Fibroblast of mammary gland (primary cell): ENCODE measurements at regions not wholly inside any gene's neighbourhood (a gene's known extent, or its start where the extent isn't known, plus 50 kb on each side); places are given as distances from the start of the nearest gene placed in this dataset.
A peak's percentile ranks its signal among the peaks of the same experiment; 100 is the strongest.

ENCODE experiments used
- DNase-seq: peaks from one replicate; pipeline ENCODE4 v3.0.0-alpha.2; 2010; ENCODE audit warnings: low read depth
- H3K4me3 ChIP-seq: 2 replicates; pipeline ENCODE4 v1.5.1; 2011; ENCODE audit warnings: low read depth, mild to moderate bottlenecking, low read length, moderate library complexity; ENCODE audit not compliant: control insufficient read depth
- CTCF ChIP-seq: conservative IDR thresholded peaks from 2 replicates; pipeline ENCODE4 v1.5.1; 2011; ENCODE audit warnings: low read depth, low read length, inconsistent platforms; ENCODE audit not compliant: control insufficient read depth, insufficient read depth

GRCh38 chr9:115386963-115387770, 269.2 kb upstream of the TNC start:
- TF ChIP-seq CTCF = no peak
- no peak overlapping the region for H3K4me3 ChIP-seq
- no peak for DNase-seq

DNA sequence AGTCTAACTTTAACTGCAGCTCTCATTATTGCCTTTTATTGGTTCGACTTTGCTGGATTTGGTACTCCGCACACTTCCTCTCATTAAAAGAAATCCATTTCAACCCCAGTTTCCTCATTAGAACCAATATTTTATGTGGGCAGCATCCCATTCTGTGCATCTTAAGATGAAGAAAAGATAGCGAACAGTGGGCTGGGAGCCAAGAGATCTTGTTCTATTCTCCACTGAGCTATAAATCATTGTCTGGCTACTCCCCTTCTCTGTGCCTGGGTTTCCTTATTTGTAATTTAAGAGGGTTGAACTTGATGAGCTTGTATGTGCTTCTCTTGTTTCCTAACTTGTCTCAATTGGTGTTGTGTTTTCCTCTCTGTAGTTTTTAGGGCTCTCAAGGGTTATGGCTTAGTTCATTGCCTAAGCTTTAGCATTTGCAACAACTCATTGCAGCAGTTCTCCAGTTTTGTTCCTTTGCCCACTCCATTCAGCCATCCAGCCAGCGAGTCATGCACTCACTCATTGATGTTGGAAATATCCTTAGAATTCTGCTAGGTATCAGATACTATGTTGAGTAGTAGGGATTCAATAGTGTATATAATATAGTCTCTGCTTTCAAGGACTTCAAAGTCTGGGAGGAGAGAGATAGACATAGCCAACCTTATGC, 273.3 kb upstream of the TNC start:
- no peak for TF ChIP-seq CTCF
- H3K4me3 ChIP-seq = no peak overlapping the region
- DNase-seq = peak; percentile 65

- DNase-seq = peak; percentile 95
- no peak for TF ChIP-seq CTCF
- H3K4me3 ChIP-seq = no peak overlapping the region
Measured at GRCh38 chr9:115393976-115394775, 276.2 kb upstream of the TNC start.

DNA sequence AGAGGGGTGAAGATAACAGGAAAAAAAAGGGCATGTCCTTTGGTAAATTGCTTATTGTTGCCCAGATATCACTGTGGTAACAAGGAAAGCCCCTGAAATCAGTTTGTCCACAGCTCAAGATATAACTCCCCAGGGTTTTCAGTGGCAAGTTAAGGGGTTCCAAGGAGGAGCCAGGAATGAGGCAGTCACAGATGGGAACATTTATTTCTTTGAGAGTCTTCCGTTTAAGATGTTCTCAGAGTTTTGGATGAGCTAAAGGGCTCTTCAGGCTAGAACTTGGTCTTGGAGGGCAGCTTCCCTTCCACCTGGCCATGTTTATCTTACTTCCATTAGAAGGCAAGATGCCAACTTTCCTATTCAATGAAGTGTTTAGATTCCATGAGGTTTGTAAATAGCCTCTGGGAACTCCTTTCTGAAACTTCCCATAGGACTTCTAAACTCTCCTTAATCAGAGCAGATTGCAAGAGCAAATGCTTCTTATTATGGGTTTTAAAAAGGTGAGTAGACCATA, 277.6 kb upstream of the TNC start:
- no peak for TF ChIP-seq CTCF
- DNase-seq = peak; percentile 43
- no peak overlapping the region for H3K4me3 ChIP-seq

GRCh38 chr9:115396071-115396529, 278.1 kb upstream of the TNC start:
- DNase-seq = no peak
- H3K4me3 ChIP-seq = no peak overlapping the region
- TF ChIP-seq CTCF = no peak

DNA sequence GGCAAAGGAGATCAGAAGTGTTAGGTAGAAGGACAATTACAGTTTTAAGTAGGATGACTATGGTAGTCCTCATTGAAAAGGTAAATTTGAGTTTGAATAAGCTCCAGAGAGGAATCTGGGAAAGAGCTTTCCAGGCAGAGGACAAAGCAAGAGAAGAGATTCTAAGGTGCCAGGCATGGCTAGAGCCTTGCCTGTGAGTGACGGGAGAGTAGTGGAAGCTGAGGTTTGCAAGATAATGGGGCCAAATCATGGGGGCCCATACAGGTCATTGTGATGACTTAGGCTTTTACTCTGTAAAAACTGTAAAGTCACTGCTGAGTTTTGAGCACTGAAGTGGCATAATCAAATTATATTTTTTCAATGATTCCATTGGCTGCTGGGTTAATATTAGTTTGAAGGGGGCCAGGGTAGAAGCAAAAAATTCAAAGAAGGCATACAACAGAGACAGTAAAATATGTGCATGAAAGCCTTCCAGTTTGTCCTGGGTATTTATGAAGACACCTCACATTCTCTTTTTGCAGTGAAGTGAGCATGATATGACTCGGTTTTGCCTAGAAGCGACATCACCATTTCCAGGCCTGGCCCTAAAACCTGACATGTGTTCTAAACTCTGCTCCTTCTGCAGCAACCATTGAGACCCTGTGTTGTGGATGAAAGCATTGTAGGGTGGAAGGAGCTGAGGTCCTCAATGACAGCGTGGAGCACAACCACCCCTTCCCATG, 279.8 kb upstream of the TNC start:
- no peak for TF ChIP-seq CTCF
- H3K4me3 ChIP-seq = no peak overlapping the region
- no peak for DNase-seq
